IPS DF 19.7 (cell line): ENCODE measurements at regions not wholly inside any gene's neighbourhood (a gene's known extent, or its start where the extent isn't known, plus 50 kb on each side); places are given as distances from the start of the nearest gene placed in this dataset.
A peak's percentile ranks its signal among the peaks of the same experiment; 100 is the strongest.
"Not testable (repeated sequence)": the region's sequence is repeated elsewhere in the genome, so short reads cannot be mapped to it uniquely, and the experiment has no call there.

Experiments
- DNase-seq: peaks from one replicate; pipeline ENCODE4 v3.0.0-alpha.2; 2013; ENCODE audit warnings: low read depth, low spot score

DNA sequence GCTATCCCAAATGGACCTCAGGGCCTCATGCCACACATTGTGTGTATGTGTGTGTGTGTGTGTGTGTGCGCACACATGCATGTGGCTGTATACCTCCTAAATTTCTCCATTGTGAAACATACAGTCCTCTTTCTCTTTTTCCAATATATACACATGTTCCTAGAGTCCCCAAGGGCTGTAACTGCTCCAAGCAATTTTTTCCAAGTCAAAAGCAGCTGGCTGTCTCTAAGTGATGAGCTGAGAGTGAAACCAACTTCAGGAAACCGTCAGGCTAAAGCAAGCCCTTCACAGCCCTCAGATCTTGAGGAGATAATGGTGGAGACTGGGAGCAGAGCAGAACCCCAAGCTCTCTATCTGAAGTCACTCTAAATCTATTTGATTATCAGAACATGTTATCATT lies 496.1 kb upstream of the DIPK2B start:
- no peak for DNase-seq

DNA sequence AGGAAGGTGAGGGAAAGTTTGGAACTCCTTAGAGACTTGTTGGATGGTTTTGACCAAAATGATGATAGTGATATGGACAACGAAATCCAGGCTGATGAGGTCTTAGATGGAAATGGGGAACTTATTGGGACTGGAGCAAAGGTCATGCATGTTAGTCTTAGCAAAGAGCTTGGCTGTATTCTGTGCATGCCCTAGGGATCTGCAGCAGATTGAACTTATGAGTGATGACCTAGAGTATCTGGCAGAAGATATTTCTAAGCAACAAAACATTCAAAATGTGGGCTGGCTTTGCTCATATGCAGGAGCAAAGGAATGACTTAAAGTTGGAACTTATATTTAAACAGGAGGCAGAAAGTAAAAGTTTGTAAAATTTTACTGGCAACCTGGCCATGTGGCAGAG lies 489.3 kb upstream of the DIPK2B start:
- no peak for DNase-seq

DNA sequence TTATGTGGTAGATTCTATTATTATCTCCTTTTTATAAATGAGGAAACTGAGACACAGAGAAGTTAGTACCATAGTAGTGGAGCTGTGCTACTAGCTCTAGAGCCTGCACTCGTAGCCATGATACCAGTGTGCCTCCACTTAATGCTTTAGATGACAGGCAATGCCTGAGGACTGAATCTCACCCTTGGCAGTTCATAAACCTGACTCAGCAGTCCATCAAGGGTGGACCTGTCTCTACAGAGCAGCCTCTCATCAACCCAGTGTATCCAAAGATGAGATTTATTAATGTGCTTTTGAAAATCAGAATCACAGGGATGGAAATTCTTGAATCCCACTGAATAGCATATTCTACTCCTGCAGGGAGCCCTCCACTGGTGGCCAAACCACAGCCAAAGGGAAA lies 483.2 kb upstream of the DIPK2B start:
- no peak for DNase-seq

DNA sequence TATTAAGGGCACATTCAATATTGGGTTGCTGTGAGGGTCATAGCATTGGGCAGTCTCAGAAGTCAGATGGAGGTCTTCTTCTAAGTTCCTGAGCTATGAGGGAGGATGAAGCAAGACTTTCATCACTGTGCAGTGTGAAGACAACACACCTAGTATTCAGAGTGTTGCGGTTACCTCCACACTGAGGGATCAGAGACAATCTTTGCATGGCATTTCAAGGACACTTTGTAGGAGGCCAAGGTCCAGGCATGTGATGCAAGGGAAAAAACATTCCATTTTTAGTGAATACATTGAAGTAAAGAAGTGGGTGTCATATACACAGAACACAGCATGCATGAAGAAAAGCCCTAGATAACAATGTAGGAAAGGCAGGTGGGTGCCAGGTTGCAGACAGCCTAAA lies 481.2 kb upstream of the DIPK2B start:
- no peak for DNase-seq

DNA sequence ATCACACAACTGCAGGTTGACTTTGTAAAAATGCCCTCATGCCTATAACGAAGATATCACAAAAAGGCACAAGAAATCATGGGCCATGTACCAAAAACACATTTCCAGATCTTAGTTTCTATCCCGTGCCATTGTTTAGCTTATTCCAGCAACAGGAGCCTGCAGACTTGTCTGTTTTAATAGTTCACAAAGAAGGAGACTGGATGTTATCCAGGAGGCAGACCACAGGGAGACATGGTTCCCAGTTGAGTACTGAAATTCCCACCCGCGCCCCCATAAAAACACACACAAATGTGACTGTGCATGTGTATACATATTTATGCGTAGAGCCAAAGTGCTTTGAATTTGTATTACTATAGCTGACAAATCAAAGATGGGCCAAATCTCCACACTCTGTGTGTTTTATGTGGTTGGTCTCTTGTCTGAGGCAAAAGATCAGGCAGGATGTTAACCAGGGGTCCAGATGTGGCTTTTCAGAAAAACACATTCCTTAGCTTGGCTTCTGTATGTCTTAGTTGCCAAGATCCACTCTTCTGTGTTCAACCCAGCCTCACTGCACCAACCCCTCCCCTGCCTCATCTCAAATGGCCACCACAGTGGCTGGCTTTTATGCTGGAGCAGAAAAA lies 469.2 kb upstream of the DIPK2B start:
- DNase-seq: no peak

DNA sequence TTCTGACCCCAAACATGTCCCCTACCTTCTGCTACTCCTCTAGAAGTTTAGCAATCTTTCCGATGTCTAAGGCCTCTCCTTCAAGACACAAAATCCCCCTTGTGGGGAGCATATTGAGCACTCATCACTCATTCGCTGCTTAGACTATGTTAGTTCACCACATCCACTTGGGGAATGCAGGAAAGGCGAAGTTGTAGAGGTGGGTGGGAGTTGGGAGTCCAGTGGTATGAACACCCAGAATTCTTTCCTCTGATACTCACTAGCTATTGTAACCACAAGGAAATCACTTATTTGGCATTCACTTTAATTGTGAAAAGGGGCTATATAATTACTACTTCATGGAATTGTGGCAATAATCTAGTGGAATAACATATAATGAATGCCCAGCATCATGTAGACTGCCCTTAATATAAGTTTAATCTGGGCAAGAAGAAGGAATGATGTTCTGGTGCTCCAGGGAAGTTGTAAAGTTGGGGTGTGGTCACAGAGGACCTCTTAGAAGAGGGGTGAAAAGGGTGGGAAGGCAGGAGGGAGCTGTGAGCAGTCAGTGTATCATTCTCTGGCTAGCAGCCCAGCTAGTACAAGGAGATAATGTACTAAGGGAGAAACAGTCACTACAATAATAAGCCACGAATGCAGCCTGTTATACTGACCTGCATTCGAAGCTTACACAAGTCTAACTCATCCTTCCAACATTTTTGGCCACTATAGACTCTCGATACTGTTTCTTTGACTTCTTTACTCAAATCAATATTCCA lies 468.2 kb upstream of the DIPK2B start:
- no peak for DNase-seq

DNA sequence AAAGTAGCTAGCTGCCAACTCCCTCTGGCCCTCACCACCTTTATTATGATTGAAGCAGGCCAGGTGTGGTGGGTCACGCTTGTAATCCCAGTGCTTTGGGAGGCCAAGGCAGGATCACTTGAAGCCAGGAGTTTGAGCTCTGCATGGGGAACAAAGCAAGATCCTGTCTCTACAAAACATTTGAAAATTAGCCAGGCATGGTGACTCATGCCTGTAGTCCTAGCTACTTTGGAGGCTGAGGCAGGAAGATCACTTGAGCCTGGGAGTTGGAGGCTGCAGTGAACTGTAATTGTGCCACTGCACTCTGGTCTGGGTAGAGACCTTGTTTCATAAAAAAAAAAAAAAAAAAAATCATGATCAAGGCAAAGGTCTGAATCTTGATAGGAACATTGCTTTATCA lies 467.0 kb upstream of the DIPK2B start:
- DNase-seq: no peak

DNA sequence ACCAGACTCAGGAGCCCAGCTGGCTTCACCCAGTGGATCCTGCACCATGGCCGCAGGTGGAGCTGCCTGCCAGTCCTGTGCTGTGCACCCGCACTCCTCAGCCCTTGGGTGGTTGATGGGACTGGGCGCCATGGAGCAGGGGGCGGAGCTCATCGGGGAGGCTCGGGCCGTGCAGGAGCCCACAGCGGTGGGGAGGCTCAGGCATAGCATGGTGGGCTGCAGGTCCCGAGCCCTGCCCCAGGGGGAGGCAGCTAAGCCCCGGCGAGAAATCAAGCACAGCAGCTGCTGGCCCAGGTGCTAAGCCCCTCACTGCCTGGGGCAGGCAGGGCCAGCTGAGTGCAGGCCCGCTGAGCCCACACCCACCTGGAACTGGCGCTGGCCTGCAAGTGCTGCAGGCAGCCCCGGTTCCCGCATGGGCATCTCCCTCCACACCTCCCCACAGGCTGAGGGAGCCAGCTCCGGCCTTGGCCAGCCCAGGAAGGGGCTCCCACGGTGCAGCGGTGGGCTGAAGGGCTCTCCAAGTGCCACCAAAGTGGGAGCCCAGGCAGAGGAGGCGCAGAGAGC lies 464.1 kb upstream of the DIPK2B start:
- no peak for DNase-seq

DNA sequence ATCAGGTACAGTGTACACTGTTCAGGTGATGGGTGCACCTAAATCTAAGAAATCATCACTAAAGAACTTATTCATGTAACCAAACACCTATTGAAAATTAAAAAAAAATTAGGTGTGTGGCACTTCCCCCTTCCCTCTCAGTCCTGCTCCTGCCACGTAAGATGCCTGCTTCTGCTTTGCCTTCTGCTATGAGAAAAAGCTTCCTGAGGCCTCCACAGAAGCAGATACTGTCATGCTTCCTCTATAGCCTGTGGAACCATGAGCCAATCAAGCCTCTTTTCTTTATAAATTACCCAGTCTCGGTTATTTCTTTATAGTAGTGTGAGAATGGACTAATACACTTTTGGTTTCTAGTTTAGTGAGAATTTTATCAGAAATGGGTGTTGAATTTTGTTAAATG lies 459.8 kb upstream of the DIPK2B start:
- DNase-seq: no peak

DNA sequence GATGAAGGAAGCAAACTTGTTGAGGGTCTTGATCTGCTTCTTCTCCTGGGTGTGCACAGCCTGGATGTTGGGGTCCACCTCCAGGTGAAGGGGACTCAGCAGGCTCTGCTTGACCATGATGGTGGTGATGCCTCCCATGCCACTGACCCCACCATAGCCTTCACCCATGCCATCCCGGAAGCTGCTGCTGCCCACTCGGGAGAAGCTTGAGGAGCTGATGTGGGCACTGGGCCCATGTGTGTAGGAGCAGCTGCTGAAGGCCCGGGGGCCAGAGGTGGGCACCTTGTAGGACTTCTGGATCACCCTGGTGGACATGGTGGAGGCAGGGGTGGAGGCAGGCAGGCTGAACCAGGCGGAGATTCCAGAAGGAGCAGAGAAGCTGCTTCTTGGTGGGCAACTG lies 432.7 kb upstream of the DIPK2B start:
- no peak for DNase-seq

DNA sequence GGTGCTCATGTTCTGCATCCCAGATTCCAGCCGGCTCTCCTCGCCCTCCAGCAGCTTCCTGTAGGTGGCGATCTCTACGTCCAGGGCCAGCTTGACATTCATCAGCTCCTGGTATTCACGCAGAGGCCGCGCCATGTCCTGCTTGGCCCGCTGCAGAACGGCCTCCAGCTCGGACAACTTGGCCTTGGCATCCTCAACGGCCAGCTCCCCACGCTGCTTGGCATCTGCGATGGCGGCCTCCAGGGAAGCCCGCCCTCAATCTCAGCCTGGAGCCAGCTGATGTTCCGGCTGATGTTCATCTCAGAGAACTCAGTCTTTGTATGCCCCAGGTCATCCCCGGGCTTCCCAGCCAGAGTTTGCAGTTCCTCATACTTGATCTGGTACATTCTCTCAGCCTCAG lies 431.8 kb upstream of the DIPK2B start:
- no peak for DNase-seq

DNA sequence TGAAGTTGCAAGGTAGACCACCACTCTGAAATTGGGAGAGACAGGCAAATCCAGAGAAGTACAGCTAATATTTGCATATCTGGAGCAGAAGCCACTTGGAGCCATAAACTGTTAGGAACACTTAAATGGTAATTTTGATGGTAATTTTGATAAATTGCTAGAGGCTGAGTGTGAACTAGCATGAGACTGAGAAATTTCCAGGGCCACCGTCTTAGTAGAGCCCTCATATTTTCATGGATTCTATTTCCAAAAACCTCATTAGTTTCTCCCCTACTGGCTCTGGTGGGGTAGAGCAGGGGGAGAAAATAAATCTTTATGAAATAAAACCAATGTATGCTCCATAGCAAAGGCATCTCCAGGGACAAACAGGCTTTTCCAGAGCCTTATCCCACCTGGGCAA lies 429.4 kb upstream of the DIPK2B start:
- DNase-seq: no peak

DNA sequence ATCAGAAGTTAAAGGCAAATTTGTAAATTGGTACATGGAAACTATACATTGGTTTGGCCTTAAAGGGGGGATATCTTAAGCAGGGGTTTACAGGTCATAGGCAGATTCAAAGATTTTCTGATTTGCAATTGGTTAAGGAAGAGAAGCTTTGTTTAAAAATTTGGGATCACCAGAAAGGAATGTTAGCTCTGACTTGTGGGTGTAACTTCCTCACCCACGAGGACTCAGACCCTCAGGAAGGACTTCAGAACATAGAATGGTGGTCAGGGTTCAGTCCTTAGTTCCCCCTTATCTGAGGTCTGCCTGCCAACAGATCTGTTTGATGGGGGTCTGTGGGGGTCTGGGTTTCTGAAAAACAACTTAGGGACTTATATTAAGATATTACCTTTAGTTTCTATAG lies 427.4 kb upstream of the DIPK2B start:
- DNase-seq: no peak

DNA sequence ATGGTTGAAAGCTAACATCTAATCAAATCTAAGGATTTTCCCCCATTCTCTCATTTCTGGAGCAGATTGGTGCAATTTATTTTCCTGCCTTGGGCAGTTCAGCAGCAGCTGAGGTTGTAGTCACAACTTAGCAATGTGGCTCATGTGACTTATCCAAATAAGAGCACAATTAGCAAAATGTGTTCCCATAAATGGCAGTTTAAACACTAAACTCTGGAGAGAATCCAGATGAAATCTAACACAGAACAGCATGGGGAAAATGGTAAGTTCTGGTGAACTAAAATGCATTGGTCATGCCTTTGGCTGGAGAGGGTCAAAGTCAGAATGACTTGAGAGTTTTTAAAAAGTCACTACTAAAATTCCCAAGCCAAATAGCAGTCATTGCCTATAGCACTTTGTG lies 422.6 kb upstream of the DIPK2B start:
- no peak for DNase-seq

DNA sequence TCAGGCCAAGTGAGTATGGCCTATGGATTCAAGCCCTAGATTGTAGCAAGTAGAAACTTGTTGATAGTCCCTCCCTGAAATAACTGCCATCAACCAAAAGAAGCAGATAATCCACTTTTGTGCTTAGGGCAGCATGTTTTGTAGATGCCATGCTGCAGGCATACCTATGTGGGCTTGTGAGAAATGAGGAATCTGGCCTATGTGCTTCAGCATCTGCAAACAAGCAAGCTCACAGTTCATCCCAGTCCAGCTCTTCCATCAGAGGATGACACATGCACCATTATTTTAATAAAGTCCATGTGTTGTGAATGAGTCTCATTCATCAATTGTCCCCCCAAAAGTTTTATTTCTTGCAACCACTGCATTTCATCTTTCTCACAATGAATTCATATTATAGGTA lies 421.9 kb upstream of the DIPK2B start:
- DNase-seq: no peak

DNA sequence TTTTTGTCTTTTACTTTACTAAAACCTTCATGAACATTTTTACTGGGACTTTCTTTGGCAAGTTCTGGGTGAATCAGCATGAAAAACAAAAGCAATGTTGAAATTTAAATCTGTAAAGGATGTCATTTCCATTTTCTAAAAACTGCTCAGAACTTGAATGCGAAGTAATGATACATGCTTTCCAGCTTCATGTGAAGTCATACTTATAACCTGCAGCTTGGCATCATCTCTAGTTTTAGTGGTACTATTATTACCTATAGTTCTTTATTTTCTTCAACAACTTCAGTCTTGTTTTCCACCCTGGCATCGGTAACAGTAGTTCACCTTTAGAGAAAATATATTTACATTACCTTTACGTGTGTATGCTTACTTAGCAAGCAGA lies 421.4 kb upstream of the DIPK2B start:
- no peak for DNase-seq

DNA sequence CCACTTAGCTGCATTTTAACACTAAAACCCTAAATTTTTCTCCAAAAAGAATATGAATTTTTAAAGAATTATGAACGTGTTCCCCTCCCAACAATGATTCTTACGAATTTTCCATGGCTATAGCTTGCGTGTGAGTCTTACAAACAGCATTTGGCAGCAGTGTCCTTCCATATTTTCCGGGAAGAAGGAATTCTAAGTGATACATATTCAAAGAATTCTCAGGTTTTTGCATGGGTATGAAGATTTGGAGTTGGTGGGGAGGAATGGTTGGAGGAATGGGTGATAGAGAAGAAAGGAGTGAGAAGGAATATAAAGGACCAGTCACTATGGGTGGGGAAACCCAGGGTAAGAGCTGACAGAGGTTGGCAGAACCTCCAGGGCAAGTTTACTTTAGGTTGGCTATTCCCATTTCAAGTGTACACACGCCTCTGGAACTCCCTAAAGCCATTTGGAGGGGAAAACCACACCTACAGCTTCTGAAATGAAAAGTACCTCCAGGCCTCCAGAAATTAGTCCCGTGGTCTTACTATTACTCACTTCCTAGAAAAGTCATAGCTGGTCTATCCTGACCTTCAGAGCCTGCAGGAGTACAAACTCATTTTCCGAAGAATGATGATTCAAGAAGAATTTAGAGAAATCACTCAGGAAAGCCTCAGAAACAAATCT lies 420.8 kb upstream of the DIPK2B start:
- no peak for DNase-seq

DNA sequence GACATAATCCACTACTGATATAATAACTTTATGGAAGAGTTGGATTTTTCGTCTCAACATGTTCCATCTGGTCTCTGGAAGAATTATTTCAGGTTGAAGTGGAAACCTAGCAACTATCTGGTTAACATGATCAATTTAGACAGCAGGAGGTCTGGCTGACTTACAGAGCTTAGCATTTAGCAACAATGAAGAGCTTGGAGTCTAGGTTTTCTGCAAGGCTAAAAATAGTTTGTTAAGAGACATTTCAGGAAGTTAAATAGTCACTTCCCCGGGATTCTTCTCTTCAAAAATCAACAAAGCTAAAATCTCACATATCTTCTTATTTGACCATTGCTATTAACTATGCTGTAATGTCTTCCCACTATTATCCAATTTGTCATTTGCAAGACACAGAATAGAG lies 418.6 kb upstream of the DIPK2B start:
- DNase-seq: no peak

DNA sequence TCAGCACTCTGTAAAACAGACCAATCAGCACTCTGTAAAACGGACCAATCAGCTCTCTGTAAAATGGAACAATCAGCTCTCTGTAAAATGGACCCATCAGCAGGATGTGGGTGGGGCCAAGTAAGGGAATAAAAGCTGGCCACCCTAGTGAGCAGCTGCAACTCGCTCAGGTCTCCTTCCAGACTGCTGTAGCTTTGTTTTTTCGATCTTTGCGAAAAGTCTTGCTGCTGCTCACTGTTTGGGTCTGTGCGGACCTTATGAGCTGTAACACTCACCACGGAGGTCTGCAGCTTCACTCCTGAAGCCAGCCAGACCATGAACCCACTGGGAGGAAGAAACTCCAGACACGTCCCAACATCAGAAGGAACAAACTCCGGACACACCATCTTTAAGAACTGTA lies 414.9 kb upstream of the DIPK2B start:
- DNase-seq: not testable (repeated sequence)

DNA sequence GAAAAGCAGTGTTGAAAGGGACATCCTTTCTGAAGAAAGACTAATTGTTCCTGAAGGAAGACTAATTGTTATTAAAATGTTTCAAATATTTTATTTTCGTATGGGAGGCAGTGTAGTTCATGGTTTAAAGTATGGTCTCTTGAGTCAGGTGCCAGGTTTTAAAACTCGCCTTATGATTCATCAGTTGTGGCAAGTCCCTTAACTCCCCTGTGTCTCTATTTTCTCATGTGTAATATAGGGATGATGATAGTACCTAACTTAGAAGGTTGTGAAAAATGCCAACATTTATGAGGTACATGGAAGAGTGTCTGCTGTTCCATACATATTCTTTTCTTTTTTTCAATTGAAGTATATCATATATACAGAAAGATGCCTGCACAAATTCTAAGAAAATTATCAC lies 414.2 kb upstream of the DIPK2B start:
- no peak for DNase-seq

DNA sequence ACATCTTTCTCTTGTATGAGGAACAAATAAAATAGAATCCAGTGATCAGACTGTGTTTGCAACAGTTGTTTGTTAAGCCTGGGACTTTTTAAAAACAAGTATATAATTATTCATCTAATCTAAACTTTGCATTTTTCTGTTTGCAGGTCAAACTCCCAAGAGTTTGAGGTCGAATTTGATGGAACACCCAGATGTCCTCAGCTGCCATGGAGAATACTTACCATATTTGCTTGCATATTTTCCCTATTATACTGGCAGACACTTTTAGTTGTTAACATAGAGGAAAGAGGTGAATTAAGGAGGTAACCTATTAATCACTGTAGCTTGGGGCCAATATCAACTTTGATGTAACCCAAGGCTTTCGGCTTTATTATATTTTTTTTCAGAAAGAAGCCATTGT lies 401.5 kb upstream of the DIPK2B start:
- no peak for DNase-seq

DNA sequence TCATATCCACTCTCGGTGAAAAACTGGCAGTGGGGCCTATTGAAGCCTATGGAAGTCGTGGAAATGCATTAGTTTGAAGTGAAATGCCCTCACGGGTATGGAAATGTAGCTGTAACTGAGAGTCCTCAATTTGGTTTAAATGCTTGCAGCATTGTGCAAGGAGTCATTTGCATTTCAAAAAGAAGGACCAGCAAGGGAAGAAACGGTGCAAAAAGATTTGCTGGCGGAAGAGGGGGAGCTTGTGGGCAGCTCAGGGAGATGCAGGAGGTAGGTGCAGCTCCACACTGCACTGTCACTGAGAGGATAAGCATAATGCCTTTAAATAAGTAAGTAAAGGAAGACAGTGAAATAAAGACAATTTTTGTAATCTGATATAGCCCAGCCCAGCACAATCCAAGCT lies 400.4 kb upstream of the DIPK2B start:
- DNase-seq: peak; percentile 28

DNA sequence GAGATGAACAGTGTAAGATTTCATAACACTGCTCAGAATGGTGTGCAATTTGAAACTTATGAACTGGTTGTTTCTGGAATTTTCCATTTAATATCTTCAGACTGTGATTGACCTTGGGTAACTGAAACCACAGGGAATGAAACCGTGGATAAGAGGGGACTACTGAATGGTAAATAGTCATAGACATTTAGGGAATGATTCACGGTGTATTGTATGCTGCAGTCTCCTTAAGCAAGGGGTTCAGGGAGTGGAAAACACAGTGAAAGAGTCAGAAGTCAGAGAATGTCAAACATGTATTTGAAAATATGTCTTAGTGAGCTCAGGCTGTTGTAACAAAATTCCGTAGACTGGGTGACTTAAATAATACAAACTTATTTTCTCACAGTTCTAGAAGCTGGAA lies 398.2 kb upstream of the DIPK2B start:
- no peak for DNase-seq
